HL-60 (cell line): ENCODE measurements at regions not wholly inside any gene's neighbourhood (a gene's known extent, or its start where the extent isn't known, plus 50 kb on each side); places are given as distances from the start of the nearest gene placed in this dataset.

Experiments
- POLR2AphosphoS5 ChIP-seq: IDR thresholded peaks from 2 replicates; pipeline ENCODE4 v1.6.1; 2012; ENCODE audit warnings: low read depth
- TF ChIP-seq, protein P1 (sequence below): IDR thresholded peaks from one replicate; pipeline ENCODE4 v1.5.1; 2011; ENCODE audit warnings: low read length, control low read depth, inconsistent platforms; ENCODE audit not compliant: insufficient read depth
- TF ChIP-seq, protein P2 (sequence below): IDR thresholded peaks from 2 replicates; pipeline ENCODE4 v1.6.1; 2012; ENCODE audit warnings: low read depth; ENCODE audit not compliant: insufficient replicate concordance

GRCh38 chr1:4602462-4603294 lies 51.7 kb upstream of the AJAP1 start:
- TF ChIP-seq, protein P1, sequence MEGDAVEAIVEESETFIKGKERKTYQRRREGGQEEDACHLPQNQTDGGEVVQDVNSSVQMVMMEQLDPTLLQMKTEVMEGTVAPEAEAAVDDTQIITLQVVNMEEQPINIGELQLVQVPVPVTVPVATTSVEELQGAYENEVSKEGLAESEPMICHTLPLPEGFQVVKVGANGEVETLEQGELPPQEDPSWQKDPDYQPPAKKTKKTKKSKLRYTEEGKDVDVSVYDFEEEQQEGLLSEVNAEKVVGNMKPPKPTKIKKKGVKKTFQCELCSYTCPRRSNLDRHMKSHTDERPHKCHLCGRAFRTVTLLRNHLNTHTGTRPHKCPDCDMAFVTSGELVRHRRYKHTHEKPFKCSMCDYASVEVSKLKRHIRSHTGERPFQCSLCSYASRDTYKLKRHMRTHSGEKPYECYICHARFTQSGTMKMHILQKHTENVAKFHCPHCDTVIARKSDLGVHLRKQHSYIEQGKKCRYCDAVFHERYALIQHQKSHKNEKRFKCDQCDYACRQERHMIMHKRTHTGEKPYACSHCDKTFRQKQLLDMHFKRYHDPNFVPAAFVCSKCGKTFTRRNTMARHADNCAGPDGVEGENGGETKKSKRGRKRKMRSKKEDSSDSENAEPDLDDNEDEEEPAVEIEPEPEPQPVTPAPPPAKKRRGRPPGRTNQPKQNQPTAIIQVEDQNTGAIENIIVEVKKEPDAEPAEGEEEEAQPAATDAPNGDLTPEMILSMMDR, result no peak
- TF ChIP-seq, protein P2, sequence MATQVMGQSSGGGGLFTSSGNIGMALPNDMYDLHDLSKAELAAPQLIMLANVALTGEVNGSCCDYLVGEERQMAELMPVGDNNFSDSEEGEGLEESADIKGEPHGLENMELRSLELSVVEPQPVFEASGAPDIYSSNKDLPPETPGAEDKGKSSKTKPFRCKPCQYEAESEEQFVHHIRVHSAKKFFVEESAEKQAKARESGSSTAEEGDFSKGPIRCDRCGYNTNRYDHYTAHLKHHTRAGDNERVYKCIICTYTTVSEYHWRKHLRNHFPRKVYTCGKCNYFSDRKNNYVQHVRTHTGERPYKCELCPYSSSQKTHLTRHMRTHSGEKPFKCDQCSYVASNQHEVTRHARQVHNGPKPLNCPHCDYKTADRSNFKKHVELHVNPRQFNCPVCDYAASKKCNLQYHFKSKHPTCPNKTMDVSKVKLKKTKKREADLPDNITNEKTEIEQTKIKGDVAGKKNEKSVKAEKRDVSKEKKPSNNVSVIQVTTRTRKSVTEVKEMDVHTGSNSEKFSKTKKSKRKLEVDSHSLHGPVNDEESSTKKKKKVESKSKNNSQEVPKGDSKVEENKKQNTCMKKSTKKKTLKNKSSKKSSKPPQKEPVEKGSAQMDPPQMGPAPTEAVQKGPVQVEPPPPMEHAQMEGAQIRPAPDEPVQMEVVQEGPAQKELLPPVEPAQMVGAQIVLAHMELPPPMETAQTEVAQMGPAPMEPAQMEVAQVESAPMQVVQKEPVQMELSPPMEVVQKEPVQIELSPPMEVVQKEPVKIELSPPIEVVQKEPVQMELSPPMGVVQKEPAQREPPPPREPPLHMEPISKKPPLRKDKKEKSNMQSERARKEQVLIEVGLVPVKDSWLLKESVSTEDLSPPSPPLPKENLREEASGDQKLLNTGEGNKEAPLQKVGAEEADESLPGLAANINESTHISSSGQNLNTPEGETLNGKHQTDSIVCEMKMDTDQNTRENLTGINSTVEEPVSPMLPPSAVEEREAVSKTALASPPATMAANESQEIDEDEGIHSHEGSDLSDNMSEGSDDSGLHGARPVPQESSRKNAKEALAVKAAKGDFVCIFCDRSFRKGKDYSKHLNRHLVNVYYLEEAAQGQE, result no peak
- TF ChIP-seq POLR2AphosphoS5, result no peak
